ENCODE measurements at regions not wholly inside any gene's neighbourhood (a gene's known extent, or its start where the extent isn't known, plus 50 kb on each side); places are given as distances from the start of the nearest gene placed in this dataset.

GRCh38 chr13:99133848-99134247, 66.8 kb upstream of the UBAC2 start:
- Histone ChIP-seq H3K27ac (ENCODE audit: insufficient read depth, low read depth, low read length, poor library complexity, severe bottlenecking) (no peak overlapping the region), H3K4me1 (ENCODE audit: control insufficient read depth, insufficient read depth, low read length) (peaks cover 15% of the 10 kb centered on the region), H3K27me3 (ENCODE audit: control insufficient read depth, insufficient read depth, low read length, poor library complexity, severe bottlenecking) (no peaks in the 10 kb centered on the region), H3K4me3 (ENCODE audit: insufficient read depth, low read depth, low read length) (no peak overlapping the region), H3K9me3 (ENCODE audit: control insufficient read depth, low read length) (no peaks in the 10 kb centered on the region), H3K36me3 (ENCODE audit: control insufficient read depth, insufficient read depth, low read length) (no peaks in the 10 kb centered on the region)
- WGBS, 2 experiments: 47 to 49% methylated on average over 3 of the region's 3 CpGs

DNA sequence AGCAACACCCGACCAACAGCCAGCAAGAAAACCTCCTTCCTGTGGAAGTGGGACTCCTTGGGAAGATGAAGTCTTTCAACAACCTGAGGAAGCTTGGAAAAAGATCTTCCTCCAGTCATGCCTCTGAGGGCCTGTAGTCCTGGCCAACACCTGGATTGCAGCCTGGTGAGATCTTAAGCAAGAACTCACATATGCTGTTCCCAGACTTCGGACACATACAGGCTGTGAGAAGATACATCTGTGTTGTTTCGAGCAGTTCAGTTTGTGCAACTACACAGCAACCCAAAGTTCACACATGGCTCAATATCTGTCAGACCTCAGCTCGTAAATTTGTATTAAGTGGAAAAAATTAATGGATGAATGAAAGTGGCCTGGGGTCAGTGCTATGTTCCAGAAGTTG, 65.1 kb upstream of the UBAC2 start:
- H3K27me3 ChIP-seq (ENCODE audit: control insufficient read depth, insufficient read depth, low read length, poor library complexity, severe bottlenecking): no peaks in the 10 kb centered on the region
- H3K4me1 ChIP-seq (ENCODE audit: control insufficient read depth, insufficient read depth, low read length): peaks cover 15% of the 10 kb centered on the region
- H3K4me3 ChIP-seq (ENCODE audit: insufficient read depth, low read depth, low read length): no peak overlapping the region
- no peak overlapping the region for H3K27ac ChIP-seq (ENCODE audit: insufficient read depth, low read depth, low read length, poor library complexity, severe bottlenecking)
- WGBS, 2 experiments: 92 to 93% methylated on average over 4 of the region's 4 CpGs
- H3K9me3 ChIP-seq (ENCODE audit: control insufficient read depth, low read length): no peaks in the 10 kb centered on the region
- no peaks in the 10 kb centered on the region for H3K36me3 ChIP-seq (ENCODE audit: control insufficient read depth, insufficient read depth, low read length)

DNA sequence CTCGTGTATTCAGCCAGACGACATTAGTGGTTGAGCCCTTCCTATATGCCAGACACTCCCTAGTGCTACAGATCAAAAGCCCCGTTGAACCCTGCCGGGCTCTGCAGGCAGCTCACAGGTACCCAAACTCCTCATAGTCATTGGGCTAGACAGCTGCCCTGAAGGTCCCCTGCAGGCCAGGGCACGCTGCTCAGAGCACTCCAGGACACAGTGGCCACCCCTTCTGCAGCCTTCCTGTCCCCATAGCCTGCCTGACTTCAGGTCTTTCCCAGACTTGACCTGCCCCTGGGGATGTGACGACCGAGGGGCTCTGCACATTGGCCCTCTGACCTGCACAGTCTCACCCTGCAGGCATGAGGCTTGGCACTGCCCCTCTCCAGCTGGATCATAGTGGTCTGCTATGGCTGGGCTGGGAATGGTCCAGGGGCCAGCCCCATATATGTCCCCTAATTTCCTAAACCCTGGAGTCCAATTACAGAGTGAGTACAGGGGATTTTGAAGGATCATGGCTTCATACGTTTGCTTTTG, 64.2 kb upstream of the UBAC2 start:
- H3K27me3 ChIP-seq (ENCODE audit: control insufficient read depth, insufficient read depth, low read length, poor library complexity, severe bottlenecking): no peaks in the 10 kb centered on the region
- peaks cover 15% of the 10 kb centered on the region for H3K4me1 ChIP-seq (ENCODE audit: control insufficient read depth, insufficient read depth, low read length)
- WGBS, 2 experiments: 76 to 84% methylated on average over 8 of the region's 8 CpGs
- H3K4me3 ChIP-seq (ENCODE audit: insufficient read depth, low read depth, low read length): no peak overlapping the region
- no peaks in the 10 kb centered on the region for H3K36me3 ChIP-seq (ENCODE audit: control insufficient read depth, insufficient read depth, low read length)
- H3K9me3 ChIP-seq (ENCODE audit: control insufficient read depth, low read length): no peaks in the 10 kb centered on the region
- no peak overlapping the region for H3K27ac ChIP-seq (ENCODE audit: insufficient read depth, low read depth, low read length, poor library complexity, severe bottlenecking)

DNA sequence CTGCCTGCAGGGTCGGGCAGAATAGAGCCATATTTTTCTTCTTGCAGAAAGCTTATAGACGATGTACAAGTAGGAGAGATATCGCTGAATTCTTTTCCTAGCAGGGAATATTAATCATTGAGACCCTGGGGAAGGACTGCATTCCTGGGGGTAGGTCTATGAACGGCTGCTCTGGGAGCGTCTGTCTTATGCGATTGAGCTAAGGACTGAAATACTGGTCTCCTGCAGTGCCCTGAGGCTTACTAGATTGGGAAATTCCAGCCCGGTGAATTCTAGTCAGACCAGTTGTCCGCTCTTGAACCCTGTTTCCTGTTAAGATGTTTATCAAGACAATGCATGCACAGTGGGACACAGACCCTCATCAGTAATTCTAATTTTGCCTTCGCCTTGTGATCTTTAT, 59.8 kb upstream of the UBAC2 start:
- Histone ChIP-seq H3K4me1 (ENCODE audit: control insufficient read depth, insufficient read depth, low read length) (no peaks in the 10 kb centered on the region), H3K27me3 (ENCODE audit: control insufficient read depth, insufficient read depth, low read length, poor library complexity, severe bottlenecking) (no peaks in the 10 kb centered on the region), H3K4me3 (ENCODE audit: insufficient read depth, low read depth, low read length) (no peak overlapping the region), H3K36me3 (ENCODE audit: control insufficient read depth, insufficient read depth, low read length) (no peaks in the 10 kb centered on the region), H3K9me3 (ENCODE audit: control insufficient read depth, low read length) (no peaks in the 10 kb centered on the region), H3K27ac (ENCODE audit: insufficient read depth, low read depth, low read length, poor library complexity, severe bottlenecking) (no peak overlapping the region)
- 92 to 94% methylated on average over 9 of the region's 9 CpGs for WGBS, 2 experiments

- H3K27ac ChIP-seq (ENCODE audit: insufficient read depth, low read depth, low read length, poor library complexity, severe bottlenecking): no peak overlapping the region
- no peaks in the 10 kb centered on the region for H3K27me3 ChIP-seq (ENCODE audit: control insufficient read depth, insufficient read depth, low read length, poor library complexity, severe bottlenecking)
- H3K36me3 ChIP-seq (ENCODE audit: control insufficient read depth, insufficient read depth, low read length): no peaks in the 10 kb centered on the region
- no peaks in the 10 kb centered on the region for H3K4me1 ChIP-seq (ENCODE audit: control insufficient read depth, insufficient read depth, low read length)
- H3K4me3 ChIP-seq (ENCODE audit: insufficient read depth, low read depth, low read length): no peak overlapping the region
- WGBS, 2 experiments: 89 to 94% methylated on average over 3 of the region's 4 CpGs
- H3K9me3 ChIP-seq (ENCODE audit: control insufficient read depth, low read length): no peaks in the 10 kb centered on the region
These were observed 56.8 kb upstream of the UBAC2 start for GRCh38 chr13:99143904-99144303.

DNA sequence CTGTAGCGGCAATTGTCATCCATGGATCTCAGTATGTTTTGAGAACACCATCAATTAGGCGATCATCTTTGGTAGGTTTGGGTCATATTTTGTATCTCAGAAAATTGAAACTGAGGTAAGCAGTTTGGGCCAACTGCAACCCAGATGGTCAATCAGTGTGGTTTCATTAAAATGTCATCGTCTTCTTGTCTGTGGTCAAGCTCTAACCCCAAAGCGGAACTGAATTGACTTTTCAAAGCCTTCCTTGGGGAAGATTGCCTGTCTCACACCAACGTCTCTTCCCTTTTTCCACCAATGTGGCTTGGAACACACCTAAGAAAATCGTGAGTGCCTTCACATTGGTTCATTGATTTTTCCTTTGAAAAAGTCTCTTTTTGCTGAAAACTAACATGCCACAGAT, 56.3 kb upstream of the UBAC2 start:
- no peaks in the 10 kb centered on the region for H3K36me3 ChIP-seq (ENCODE audit: control insufficient read depth, insufficient read depth, low read length)
- H3K27ac ChIP-seq (ENCODE audit: insufficient read depth, low read depth, low read length, poor library complexity, severe bottlenecking): no peak overlapping the region
- H3K4me1 ChIP-seq (ENCODE audit: control insufficient read depth, insufficient read depth, low read length): no peaks in the 10 kb centered on the region
- H3K9me3 ChIP-seq (ENCODE audit: control insufficient read depth, low read length): no peaks in the 10 kb centered on the region
- WGBS, 2 experiments: 76% methylated on average over 6 of the region's 6 CpGs
- no peaks in the 10 kb centered on the region for H3K27me3 ChIP-seq (ENCODE audit: control insufficient read depth, insufficient read depth, low read length, poor library complexity, severe bottlenecking)
- no peak overlapping the region for H3K4me3 ChIP-seq (ENCODE audit: insufficient read depth, low read depth, low read length)

DNA sequence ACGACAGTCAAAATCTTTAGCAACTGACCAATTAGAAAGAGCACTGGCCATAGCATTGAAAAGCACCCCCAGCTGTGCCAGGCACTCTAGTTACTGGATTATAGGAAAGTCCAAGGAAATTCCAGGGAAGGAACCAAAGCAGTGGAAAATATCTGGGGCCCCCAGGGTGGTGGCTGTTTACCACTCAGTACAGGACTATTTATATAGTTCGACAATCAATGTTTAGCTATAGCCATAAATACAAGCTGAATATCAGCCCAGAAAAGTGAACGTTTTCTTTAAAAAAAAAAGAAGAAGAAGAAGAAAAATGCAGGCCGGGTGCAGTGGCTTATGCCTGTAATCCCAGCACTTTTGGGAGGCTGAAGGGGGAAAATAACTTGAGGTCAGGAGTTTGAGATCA, 55.2 kb upstream of the UBAC2 start:
- Histone ChIP-seq H3K27ac (ENCODE audit: insufficient read depth, low read depth, low read length, poor library complexity, severe bottlenecking) (no peak overlapping the region), H3K27me3 (ENCODE audit: control insufficient read depth, insufficient read depth, low read length, poor library complexity, severe bottlenecking) (no peaks in the 10 kb centered on the region), H3K4me3 (ENCODE audit: insufficient read depth, low read depth, low read length) (no peak overlapping the region), H3K9me3 (ENCODE audit: control insufficient read depth, low read length) (no peaks in the 10 kb centered on the region), H3K36me3 (ENCODE audit: control insufficient read depth, insufficient read depth, low read length) (no peaks in the 10 kb centered on the region), H3K4me1 (ENCODE audit: control insufficient read depth, insufficient read depth, low read length) (no peaks in the 10 kb centered on the region)
- 69 to 73% methylated on average over 4 of the region's 4 CpGs for WGBS, 2 experiments

GRCh38 chr13:99150575-99151361, 49.9 kb upstream of the UBAC2 start:
- Histone ChIP-seq H3K27me3 (ENCODE audit: control insufficient read depth, insufficient read depth, low read length, poor library complexity, severe bottlenecking) (no peaks in the 10 kb centered on the region), H3K36me3 (ENCODE audit: control insufficient read depth, insufficient read depth, low read length) (no peaks in the 10 kb centered on the region), H3K9me3 (ENCODE audit: control insufficient read depth, low read length) (no peaks in the 10 kb centered on the region), H3K27ac (ENCODE audit: insufficient read depth, low read depth, low read length, poor library complexity, severe bottlenecking) (no peak overlapping the region), H3K4me3 (ENCODE audit: insufficient read depth, low read depth, low read length) (no peak overlapping the region), H3K4me1 (ENCODE audit: control insufficient read depth, insufficient read depth, low read length) (no peaks in the 10 kb centered on the region)
- WGBS, 2 experiments: 83 to 84% methylated on average over 6 to 7 of the region's 7 CpGs
